ENCODE measurements at regions not wholly inside any gene's neighbourhood (a gene's known extent, or its start where the extent isn't known, plus 50 kb on each side); places are given as distances from the start of the nearest gene placed in this dataset.

GRCh38 chr7:20470082-20470481 is 139.4 kb downstream of the ITGB8 start:
- TF ChIP-seq POLR2A (IDR thresholded peaks at IDR 0.05): no peak
- TF ChIP-seq, protein P1, sequence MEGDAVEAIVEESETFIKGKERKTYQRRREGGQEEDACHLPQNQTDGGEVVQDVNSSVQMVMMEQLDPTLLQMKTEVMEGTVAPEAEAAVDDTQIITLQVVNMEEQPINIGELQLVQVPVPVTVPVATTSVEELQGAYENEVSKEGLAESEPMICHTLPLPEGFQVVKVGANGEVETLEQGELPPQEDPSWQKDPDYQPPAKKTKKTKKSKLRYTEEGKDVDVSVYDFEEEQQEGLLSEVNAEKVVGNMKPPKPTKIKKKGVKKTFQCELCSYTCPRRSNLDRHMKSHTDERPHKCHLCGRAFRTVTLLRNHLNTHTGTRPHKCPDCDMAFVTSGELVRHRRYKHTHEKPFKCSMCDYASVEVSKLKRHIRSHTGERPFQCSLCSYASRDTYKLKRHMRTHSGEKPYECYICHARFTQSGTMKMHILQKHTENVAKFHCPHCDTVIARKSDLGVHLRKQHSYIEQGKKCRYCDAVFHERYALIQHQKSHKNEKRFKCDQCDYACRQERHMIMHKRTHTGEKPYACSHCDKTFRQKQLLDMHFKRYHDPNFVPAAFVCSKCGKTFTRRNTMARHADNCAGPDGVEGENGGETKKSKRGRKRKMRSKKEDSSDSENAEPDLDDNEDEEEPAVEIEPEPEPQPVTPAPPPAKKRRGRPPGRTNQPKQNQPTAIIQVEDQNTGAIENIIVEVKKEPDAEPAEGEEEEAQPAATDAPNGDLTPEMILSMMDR (IDR thresholded peaks at IDR 0.05): no peak

All from body of pancreas (tissue), 4 donors.